Panc1 (cell line): ENCODE measurements at regions not wholly inside any gene's neighbourhood (a gene's known extent, or its start where the extent isn't known, plus 50 kb on each side); places are given as distances from the start of the nearest gene placed in this dataset.

Source experiments
- POLR2AphosphoS5 ChIP-seq: IDR thresholded peaks from 2 replicates; pipeline ENCODE4 v1.6.1; 2012; ENCODE audit warnings: mild to moderate bottlenecking, low read depth, low read length, moderate library complexity
- TCF7L2 ChIP-seq: IDR thresholded peaks from 2 replicates; pipeline ENCODE4 v1.6.1; 2011; ENCODE audit warnings: mild to moderate bottlenecking, low read depth, low read length, inconsistent platforms
- TF ChIP-seq, protein P1 (sequence below): fragments of 450-650 bp; IDR thresholded peaks from 2 replicates; pipeline ENCODE4 v1.5.1; 2017; ENCODE audit warnings: mild to moderate bottlenecking

DNA sequence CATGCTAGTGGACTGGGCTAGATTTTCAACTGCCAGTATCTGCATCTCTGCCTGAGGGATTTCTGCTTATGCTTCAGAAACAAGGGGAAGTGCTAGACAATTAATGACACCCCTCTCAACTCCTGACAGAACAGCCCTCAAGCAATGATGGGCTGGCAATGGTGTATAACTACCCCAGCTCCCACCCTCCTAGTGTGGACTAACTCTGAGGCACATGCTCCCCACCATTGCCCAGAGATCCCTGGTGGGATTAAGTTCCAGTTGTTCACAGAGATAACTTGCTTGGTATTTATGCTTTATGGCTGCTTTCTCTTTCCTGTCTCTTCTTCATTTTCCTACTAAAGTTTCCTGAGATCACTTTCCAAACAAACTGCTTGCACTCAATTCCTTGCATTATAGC, 113.5 kb downstream of the RPS24 start:
- TF ChIP-seq, protein P1, sequence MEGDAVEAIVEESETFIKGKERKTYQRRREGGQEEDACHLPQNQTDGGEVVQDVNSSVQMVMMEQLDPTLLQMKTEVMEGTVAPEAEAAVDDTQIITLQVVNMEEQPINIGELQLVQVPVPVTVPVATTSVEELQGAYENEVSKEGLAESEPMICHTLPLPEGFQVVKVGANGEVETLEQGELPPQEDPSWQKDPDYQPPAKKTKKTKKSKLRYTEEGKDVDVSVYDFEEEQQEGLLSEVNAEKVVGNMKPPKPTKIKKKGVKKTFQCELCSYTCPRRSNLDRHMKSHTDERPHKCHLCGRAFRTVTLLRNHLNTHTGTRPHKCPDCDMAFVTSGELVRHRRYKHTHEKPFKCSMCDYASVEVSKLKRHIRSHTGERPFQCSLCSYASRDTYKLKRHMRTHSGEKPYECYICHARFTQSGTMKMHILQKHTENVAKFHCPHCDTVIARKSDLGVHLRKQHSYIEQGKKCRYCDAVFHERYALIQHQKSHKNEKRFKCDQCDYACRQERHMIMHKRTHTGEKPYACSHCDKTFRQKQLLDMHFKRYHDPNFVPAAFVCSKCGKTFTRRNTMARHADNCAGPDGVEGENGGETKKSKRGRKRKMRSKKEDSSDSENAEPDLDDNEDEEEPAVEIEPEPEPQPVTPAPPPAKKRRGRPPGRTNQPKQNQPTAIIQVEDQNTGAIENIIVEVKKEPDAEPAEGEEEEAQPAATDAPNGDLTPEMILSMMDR: no peak
- TF ChIP-seq POLR2AphosphoS5: no peak
- no peak for TF ChIP-seq TCF7L2
